ENCODE measurements at regions not wholly inside any gene's neighbourhood (a gene's known extent, or its start where the extent isn't known, plus 50 kb on each side); places are given as distances from the start of the nearest gene placed in this dataset.

GRCh38 chr16:9306753-9307152, 215.3 kb downstream of the HAPSTR1 start:
- DNase-seq (ENCODE audit: low spot score): no peak
- no peaks in the 10 kb centered on the region for H3K27me3 ChIP-seq (ENCODE audit: control insufficient read depth in 4 of 4, insufficient read depth in 4 of 4, low read length in 3 of 4)
- no peak overlapping the region for H3K27ac ChIP-seq (ENCODE audit: low read depth in 1 of 2, low read length in 2 of 2)
- no peaks in the 10 kb centered on the region for H3K9me3 ChIP-seq (ENCODE audit: control insufficient read depth in 4 of 4, low read length in 3 of 4)
- 85% methylated on average over 3 of the region's 3 CpGs for WGBS
- H3K9ac ChIP-seq (ENCODE audit: low read depth in 1 of 2, low read length in 2 of 2): no peak overlapping the region
- peaks cover 2 to 26% (median 13%) of the 10 kb centered on the region in 4 donors for H3K4me1 ChIP-seq (ENCODE audit: control insufficient read depth in 4 of 4, insufficient read depth in 4 of 4, low read length in 3 of 4)
- no peak overlapping the region for H3K4me3 ChIP-seq (ENCODE audit: low read depth in 1 of 3, low read length in 3 of 3)
- TF ChIP-seq YY1 (IDR thresholded peaks at IDR 0.05) (no peak), JUND (IDR thresholded peaks at IDR 0.05) (no peak), TAF1 (conservative IDR thresholded peaks at IDR 0.05) (no peak), MAX (IDR thresholded peaks at IDR 0.05) (no peak), HNF4A (conservative IDR thresholded peaks at IDR 0.05) (no peak), GABPA (IDR thresholded peaks at IDR 0.05 in 1 of 2, conservative IDR thresholded peaks at IDR 0.05 in 1 of 2) (no peak), FOXA1 (IDR thresholded peaks at IDR 0.05) (no peak), ATF3 (IDR thresholded peaks at IDR 0.05) (no peak)
- no peaks in the 10 kb centered on the region for H3K36me3 ChIP-seq (ENCODE audit: control insufficient read depth in 4 of 4, insufficient read depth in 3 of 4, low read depth in 1 of 4, low read length in 3 of 4)

GRCh38 chr16:9307446-9307845, 216.0 kb downstream of the HAPSTR1 start:
- no peak for TF ChIP-seq EGR1 (IDR thresholded peaks at IDR 0.05; ENCODE audit: low read depth in 2 of 2)
- TF ChIP-seq HNF4G (IDR thresholded peaks at IDR 0.05): no peak
- no peak for TF ChIP-seq ZBTB33 (IDR thresholded peaks at IDR 0.05)
- TF ChIP-seq JUND (IDR thresholded peaks at IDR 0.05): no peak
- no peak for TF ChIP-seq REST (IDR thresholded peaks at IDR 0.05)
- TF ChIP-seq CTCF (IDR thresholded peaks at IDR 0.05; ENCODE audit: low read depth, low read length, missing input control): no peak
- TF ChIP-seq ATF3 (IDR thresholded peaks at IDR 0.05): no peak
- TF ChIP-seq MAX (IDR thresholded peaks at IDR 0.05): no peak
- no peak for TF ChIP-seq RXRA (IDR thresholded peaks at IDR 0.05)
- TF ChIP-seq FOXA1 (IDR thresholded peaks at IDR 0.05): no peak
- no peak for TF ChIP-seq SP1 (IDR thresholded peaks at IDR 0.05)
- no peak for TF ChIP-seq TAF1 (conservative IDR thresholded peaks at IDR 0.05)
- TF ChIP-seq RAD21 (IDR thresholded peaks at IDR 0.05): no peak
- no peak for TF ChIP-seq NR2F2 (IDR thresholded peaks at IDR 0.05)
- no peak for TF ChIP-seq YY1 (IDR thresholded peaks at IDR 0.05)
- TF ChIP-seq FOXA2 (IDR thresholded peaks at IDR 0.05): no peak
- TF ChIP-seq HNF4A (conservative IDR thresholded peaks at IDR 0.05): no peak
- no peak for TF ChIP-seq GABPA (IDR thresholded peaks at IDR 0.05 in 1 of 2, conservative IDR thresholded peaks at IDR 0.05 in 1 of 2)
- WGBS: 80% methylated on average over 4 of the region's 4 CpGs
- no peak for DNase-seq (ENCODE audit: low spot score)
- no peaks in the 10 kb centered on the region for H3K27me3 ChIP-seq (ENCODE audit: control insufficient read depth in 4 of 4, insufficient read depth in 4 of 4, low read length in 3 of 4)
- H3K9ac ChIP-seq (ENCODE audit: low read depth in 1 of 2, low read length in 2 of 2): no peak overlapping the region
- H3K9me3 ChIP-seq (ENCODE audit: control insufficient read depth in 4 of 4, low read length in 3 of 4): no peaks in the 10 kb centered on the region
- no peak overlapping the region for H3K27ac ChIP-seq (ENCODE audit: low read depth in 1 of 2, low read length in 2 of 2)
- H3K4me1 ChIP-seq (ENCODE audit: control insufficient read depth in 4 of 4, insufficient read depth in 4 of 4, low read length in 3 of 4): peaks cover 2 to 26% (median 13%) of the 10 kb centered on the region in 4 donors
- H3K36me3 ChIP-seq (ENCODE audit: control insufficient read depth in 4 of 4, insufficient read depth in 3 of 4, low read depth in 1 of 4, low read length in 3 of 4): no peaks in the 10 kb centered on the region
- no peak overlapping the region for H3K4me3 ChIP-seq (ENCODE audit: low read depth in 1 of 3, low read length in 3 of 3)

Data from liver (tissue), 8 donors.